ENCODE measurements at regions not wholly inside any gene's neighbourhood (a gene's known extent, or its start where the extent isn't known, plus 50 kb on each side); places are given as distances from the start of the nearest gene placed in this dataset.
"Not testable (repeated sequence)": the region's sequence is repeated elsewhere in the genome, so short reads cannot be mapped to it uniquely, and the experiment has no call there.

GRCh38 chr6:44037847-44038542, 89.3 kb downstream of the MRPL14 start:
- Mint-ChIP-seq H3K27ac (no peak overlapping the region), H3K4me1 (peaks cover 7% of the 10 kb centered on the region), H3K36me3 (ENCODE audit: low read depth) (no peaks in the 10 kb centered on the region), H3K27me3 (peaks cover 31% of the 10 kb centered on the region), H3K4me3 (no peak overlapping the region)
- ATAC-seq (no peak), DNase-seq (no peak)
- no peaks in the 10 kb centered on the region for H3K9me3 ChIP-seq (ENCODE audit: control insufficient read depth, low read length, poor library complexity, severe bottlenecking)

GRCh38 chr6:44037276-44037675, 90.0 kb downstream of the MRPL14 start:
- H3K27me3 Mint-ChIP-seq, result peaks cover 33% of the 10 kb centered on the region
- not testable (repeated sequence) for H3K36me3 Mint-ChIP-seq (ENCODE audit: low read depth); H3K4me1 Mint-ChIP-seq; DNase-seq; H3K9me3 ChIP-seq (ENCODE audit: control insufficient read depth, low read length, poor library complexity, severe bottlenecking); ATAC-seq; H3K4me3 Mint-ChIP-seq; H3K27ac Mint-ChIP-seq

- H3K9me3 ChIP-seq (ENCODE audit: control insufficient read depth, low read length, poor library complexity, severe bottlenecking), result no peaks in the 10 kb centered on the region
- Mint-ChIP-seq H3K27me3 (peaks cover 35% of the 10 kb centered on the region), H3K4me3 (no peak overlapping the region), H3K27ac (no peak overlapping the region), H3K36me3 (ENCODE audit: low read depth) (no peaks in the 10 kb centered on the region), H3K4me1 (peaks cover 7% of the 10 kb centered on the region)
- DNase-seq (no peak), ATAC-seq (no peak)
Observed at GRCh38 chr6:44036699-44037101, 90.6 kb downstream of the MRPL14 start.

GRCh38 chr6:44036196-44036595, 91.1 kb downstream of the MRPL14 start:
- Mint-ChIP-seq H3K27me3 (peaks cover 35% of the 10 kb centered on the region), H3K36me3 (ENCODE audit: low read depth) (no peaks in the 10 kb centered on the region), H3K4me3 (no peak overlapping the region), H3K27ac (no peak overlapping the region), H3K4me1 (peaks cover 7% of the 10 kb centered on the region)
- DNase-seq, result no peak
- ATAC-seq, result no peak
- no peaks in the 10 kb centered on the region for H3K9me3 ChIP-seq (ENCODE audit: control insufficient read depth, low read length, poor library complexity, severe bottlenecking)

GRCh38 chr6:44035621-44036020, 91.6 kb downstream of the MRPL14 start:
- H3K27ac Mint-ChIP-seq, result no peak overlapping the region
- DNase-seq, result no peak
- no peaks in the 10 kb centered on the region for H3K36me3 Mint-ChIP-seq (ENCODE audit: low read depth)
- ATAC-seq, result no peak
- peaks cover 39% of the 10 kb centered on the region for H3K27me3 Mint-ChIP-seq
- no peaks in the 10 kb centered on the region for H3K9me3 ChIP-seq (ENCODE audit: control insufficient read depth, low read length, poor library complexity, severe bottlenecking)
- peaks cover 7% of the 10 kb centered on the region for H3K4me1 Mint-ChIP-seq
- H3K4me3 Mint-ChIP-seq, result no peak overlapping the region

GRCh38 chr6:44034931-44035345, 92.3 kb downstream of the MRPL14 start:
- Mint-ChIP-seq H3K27me3 (peaks cover 46% of the 10 kb centered on the region), H3K4me1 (peaks cover 7% of the 10 kb centered on the region), H3K36me3 (ENCODE audit: low read depth) (peaks cover 2% of the 10 kb centered on the region), H3K4me3 (no peak overlapping the region), H3K27ac (no peak overlapping the region)
- no peaks in the 10 kb centered on the region for H3K9me3 ChIP-seq (ENCODE audit: control insufficient read depth, low read length, poor library complexity, severe bottlenecking)
- ATAC-seq (no peak), DNase-seq (no peak)

GRCh38 chr6:44034391-44034861, 92.8 kb downstream of the MRPL14 start:
- ATAC-seq (no peak), DNase-seq (no peak)
- Mint-ChIP-seq H3K4me1 (peaks cover 7% of the 10 kb centered on the region), H3K36me3 (ENCODE audit: low read depth) (peaks cover 2% of the 10 kb centered on the region), H3K27me3 (peaks cover 47% of the 10 kb centered on the region), H3K27ac (no peak overlapping the region), H3K4me3 (no peak overlapping the region)
- H3K9me3 ChIP-seq (ENCODE audit: control insufficient read depth, low read length, poor library complexity, severe bottlenecking), result no peaks in the 10 kb centered on the region

- ATAC-seq (no peak), DNase-seq (no peak)
- H3K4me3 Mint-ChIP-seq, result no peak overlapping the region
- no peak overlapping the region for H3K27ac Mint-ChIP-seq
- peaks cover 49% of the 10 kb centered on the region for H3K27me3 Mint-ChIP-seq
- H3K9me3 ChIP-seq (ENCODE audit: control insufficient read depth, low read length, poor library complexity, severe bottlenecking), result no peaks in the 10 kb centered on the region
- H3K36me3 Mint-ChIP-seq (ENCODE audit: low read depth), result peaks cover 2% of the 10 kb centered on the region
- H3K4me1 Mint-ChIP-seq, result peaks cover 4% of the 10 kb centered on the region
Observed at GRCh38 chr6:44030812-44031454, 96.3 kb downstream of the MRPL14 start.

GRCh38 chr6:44029444-44030185, 97.6 kb downstream of the MRPL14 start:
- H3K36me3 Mint-ChIP-seq (ENCODE audit: low read depth), result peaks cover 2% of the 10 kb centered on the region
- ATAC-seq (no peak), DNase-seq (no peak)
- no peaks in the 10 kb centered on the region for H3K9me3 ChIP-seq (ENCODE audit: control insufficient read depth, low read length, poor library complexity, severe bottlenecking)
- no peaks in the 10 kb centered on the region for H3K4me1 Mint-ChIP-seq
- H3K27ac Mint-ChIP-seq, result no peak overlapping the region
- no peak overlapping the region for H3K4me3 Mint-ChIP-seq
- H3K27me3 Mint-ChIP-seq, result peaks cover 44% of the 10 kb centered on the region

- Mint-ChIP-seq H3K27ac (no peak overlapping the region), H3K4me3 (no peak overlapping the region), H3K4me1 (no peaks in the 10 kb centered on the region), H3K36me3 (ENCODE audit: low read depth) (peaks cover 2% of the 10 kb centered on the region), H3K27me3 (peaks cover 52% of the 10 kb centered on the region)
- no peaks in the 10 kb centered on the region for H3K9me3 ChIP-seq (ENCODE audit: control insufficient read depth, low read length, poor library complexity, severe bottlenecking)
- DNase-seq (no peak), ATAC-seq (no peak)
Observed at GRCh38 chr6:44028789-44029310, 98.4 kb downstream of the MRPL14 start.

- Mint-ChIP-seq H3K4me3 (no peak overlapping the region), H3K36me3 (ENCODE audit: low read depth) (peaks cover 6% of the 10 kb centered on the region), H3K4me1 (peaks cover 2% of the 10 kb centered on the region), H3K27me3 (peaks cover 67% of the 10 kb centered on the region), H3K27ac (no peak overlapping the region)
- DNase-seq (no peak), ATAC-seq (no peak)
- no peaks in the 10 kb centered on the region for H3K9me3 ChIP-seq (ENCODE audit: control insufficient read depth, low read length, poor library complexity, severe bottlenecking)
Observed at GRCh38 chr6:44025226-44025625, 102.0 kb downstream of the MRPL14 start.

GRCh38 chr6:44024574-44025219, 102.6 kb downstream of the MRPL14 start:
- DNase-seq, result no peak
- H3K36me3 Mint-ChIP-seq (ENCODE audit: low read depth), result peaks cover 4% of the 10 kb centered on the region
- no peak for ATAC-seq
- H3K27me3 Mint-ChIP-seq, result peaks cover 68% of the 10 kb centered on the region
- H3K4me1 Mint-ChIP-seq, result peaks cover 2% of the 10 kb centered on the region
- no peaks in the 10 kb centered on the region for H3K9me3 ChIP-seq (ENCODE audit: control insufficient read depth, low read length, poor library complexity, severe bottlenecking)
- H3K4me3 Mint-ChIP-seq, result no peak overlapping the region
- H3K27ac Mint-ChIP-seq, result no peak overlapping the region
